Mammary epithelial cell (primary cell): ENCODE measurements at regions not wholly inside any gene's neighbourhood (a gene's known extent, or its start where the extent isn't known, plus 50 kb on each side); places are given as distances from the start of the nearest gene placed in this dataset.

Experiments
- CTCF ChIP-seq, 2 donors: IDR thresholded peaks in 1 of 2; conservative IDR thresholded peaks in 1 of 2; 2 replicates each; pipeline ENCODE4 v1.5.1; 2011 to 2012; ENCODE audit warnings: inconsistent platforms in 2 of 2, low read length in 2 of 2, mild to moderate bottlenecking in 2 of 2, control low read depth in 1 of 2, low read depth in 1 of 2; ENCODE audit not compliant: insufficient read depth in 1 of 2; ENCODE audit errors: extremely low read depth in 1 of 2
- EZH2 ChIP-seq: IDR thresholded peaks from 2 replicates; pipeline ENCODE4 v1.6.1; 2012; ENCODE audit warnings: low read length, inconsistent platforms, borderline replicate concordance

GRCh38 chr6:170114187-170114945 lies 176.5 kb downstream of the DLL1 start:
- TF ChIP-seq CTCF (conservative IDR thresholded peaks at IDR 0.05 in 1 of 2, IDR thresholded peaks at IDR 0.05 in 1 of 2; ENCODE audit: extremely low read depth in 1 of 2, insufficient read depth in 1 of 2, low read depth in 1 of 2, low read length in 2 of 2) (no peak), EZH2 (no peak)
